CD14-positive monocyte (primary cell): ENCODE measurements at regions not wholly inside any gene's neighbourhood (a gene's known extent, or its start where the extent isn't known, plus 50 kb on each side); places are given as distances from the start of the nearest gene placed in this dataset.

Experiments used
- DNase-seq, 3 donors: peaks; one replicate each; pipeline ENCODE4 v3.0.0-alpha.2; 2011 to 2022
- H2AFZ ChIP-seq: 2 replicates; pipeline ENCODE4 v1.6.0; 2012; ENCODE audit warnings: mild to moderate bottlenecking, low read depth, low read length, inconsistent platforms; ENCODE audit not compliant: insufficient read depth, poor library complexity, severe bottlenecking
- H3K27ac ChIP-seq, 2 donors: 1 replicate in 1 of 2; 2 replicates in 1 of 2; pipeline ENCODE4 v1.5.1; 2012 to 2013; ENCODE audit warnings: low read length in 2 of 2, control low read depth in 1 of 2, inconsistent platforms in 1 of 2, low read depth in 1 of 2, mild to moderate bottlenecking in 1 of 2
- H3K27me3 ChIP-seq, 2 donors: one replicate each; pipeline versions ENCODE4 v1.6.0 to v1.6.1; 2011 to 2013; ENCODE audit warnings: low read length in 2 of 2; ENCODE audit not compliant: control insufficient read depth in 2 of 2, insufficient read depth in 2 of 2
- H3K36me3 ChIP-seq, 2 donors: replicated peaks in 1 of 2; 1 replicate in 1 of 2; 2 replicates in 1 of 2; pipeline versions ENCODE4 v1.5.1 to v1.6.1; 2012 to 2013; ENCODE audit warnings: low read length in 2 of 2, control low read depth in 1 of 2, inconsistent platforms in 1 of 2, mild to moderate bottlenecking in 1 of 2; ENCODE audit not compliant: insufficient read depth in 2 of 2, control insufficient read depth in 1 of 2
- H3K4me1 ChIP-seq, 2 donors: 1 replicate in 1 of 2; 2 replicates in 1 of 2; pipeline versions ENCODE4 v1.5.1 to v1.6.1; 2012 to 2013; ENCODE audit warnings: low read length in 2 of 2, control low read depth in 1 of 2, inconsistent platforms in 1 of 2, mild to moderate bottlenecking in 1 of 2, moderate library complexity in 1 of 2; ENCODE audit not compliant: insufficient read depth in 2 of 2, control insufficient read depth in 1 of 2
- H3K4me2 ChIP-seq: replicated peaks from 2 replicates; pipeline ENCODE3; 2012; ENCODE audit warnings: low read length, moderate library complexity, mild to moderate bottlenecking; ENCODE audit not compliant: poor library complexity, severe bottlenecking; ENCODE audit errors: extremely low read depth
- H3K4me3 ChIP-seq, 3 experiments: fragments of 200-600 bp in 1 of 3; sonication (generic) in 1 of 3; replicated peaks in 1 of 3; 1 replicate in 2 of 3; 2 replicates in 1 of 3; pipeline ENCODE4 v1.5.1; 2011 to 2013; ENCODE audit warnings: low read length in 3 of 3, mild to moderate bottlenecking in 3 of 3, control low read depth in 2 of 3, low read depth in 2 of 3, inconsistent platforms in 1 of 3, moderate library complexity in 1 of 3
- H3K79me2 ChIP-seq: 2 replicates; pipeline ENCODE4 v1.6.0; 2012; ENCODE audit warnings: mild to moderate bottlenecking, control low read depth, inconsistent platforms, low read length, moderate library complexity; ENCODE audit not compliant: insufficient read depth
- H3K9ac ChIP-seq: 2 replicates; pipeline ENCODE4 v1.6.0; 2017; ENCODE audit warnings: low read length, mild to moderate bottlenecking; ENCODE audit not compliant: insufficient read depth, poor library complexity, severe bottlenecking
- H3K9me3 ChIP-seq, 2 donors: replicated peaks in 1 of 2; 1 replicate in 1 of 2; 2 replicates in 1 of 2; pipeline versions ENCODE4 v1.5.1 to v1.6.1; 2012 to 2013; ENCODE audit warnings: low read length in 2 of 2, control low read depth in 1 of 2; ENCODE audit not compliant: control insufficient read depth in 1 of 2, insufficient read depth in 1 of 2
- H4K20me1 ChIP-seq: 2 replicates; pipeline ENCODE4 v1.6.0; 2012; ENCODE audit warnings: mild to moderate bottlenecking, low read length, control low read depth, moderate library complexity; ENCODE audit not compliant: insufficient read depth
- H3K27ac Mint-ChIP-seq, 7 donors: one replicate each; pipeline ENCODE4 v1.8.0; 2020; ENCODE audit warnings: mild to moderate bottlenecking in 7 of 7, mixed read lengths in 7 of 7, moderate library complexity in 6 of 7, inconsistent platforms in 2 of 7
- H3K27me3 Mint-ChIP-seq, 3 donors: one replicate each; pipeline ENCODE4 v1.8.0; 2021 to 2022; ENCODE audit warnings: low read depth in 3 of 3, mild to moderate bottlenecking in 3 of 3, mixed read lengths in 3 of 3, moderate library complexity in 3 of 3, inconsistent platforms in 1 of 3
- H3K36me3 Mint-ChIP-seq, 2 donors: one replicate each; pipeline ENCODE4 v1.8.0; 2020; ENCODE audit warnings: mixed read lengths in 2 of 2, inconsistent platforms in 1 of 2, mild to moderate bottlenecking in 1 of 2
- H3K4me1 Mint-ChIP-seq: one replicate; pipeline ENCODE4 v1.8.0; 2020; ENCODE audit warnings: mild to moderate bottlenecking, mixed read lengths
- H3K4me3 Mint-ChIP-seq, 2 donors: one replicate each; pipeline ENCODE4 v1.8.0; 2020; ENCODE audit warnings: mild to moderate bottlenecking in 2 of 2, mixed read lengths in 2 of 2, moderate library complexity in 1 of 2
- H3K9me3 Mint-ChIP-seq, 7 donors: one replicate each; pipeline ENCODE4 v1.8.0; 2020 to 2022; ENCODE audit warnings: mixed read lengths in 7 of 7, mild to moderate bottlenecking in 6 of 7, moderate library complexity in 6 of 7, inconsistent platforms in 2 of 7
- CTCF ChIP-seq: fragments of 200-600 bp; IDR thresholded peaks from one replicate; pipeline ENCODE4 v1.8.0; 2022; ENCODE audit warnings: antibody characterized with exemption, mild to moderate bottlenecking
- whole genome bisulfite sequencing: methylation state at CpG from one replicate; pipeline ENCODE4 v1.1.5; 2013; ENCODE audit warnings: missing lambda C conversion rate; ENCODE audit not compliant: insufficient coverage; 5-methylcytosine and 5-hydroxymethylcytosine counted together
- intact Hi-C, 2 donors: fragments of 100-400 bp; cut with micrococcal nuclease; formaldehyde crosslinking; loops; one replicate each; pipeline versions ENCODE4 v1.15.0 to v1.15.1; 2023

- intact Hi-C loops, result no loop called here
- no peaks in the 10 kb centered on the region for H3K4me1 Mint-ChIP-seq
- Histone ChIP-seq H3K27me3 (no peaks in the 10 kb centered on the region), H3K36me3 (no peaks in the 10 kb centered on the region), H3K4me1 (no peaks in the 10 kb centered on the region), H3K4me2 (no peak overlapping the region), H4K20me1 (no peaks in the 10 kb centered on the region), H2AFZ (no peak overlapping the region), H3K9me3 (peaks cover 0 to 3% of the 10 kb centered on the region in 2 donors), H3K79me2 (no peaks in the 10 kb centered on the region), H3K9ac (no peak overlapping the region), H3K4me3 (no peak overlapping the region), H3K27ac (no peak overlapping the region)
- no peak for DNase-seq
- no peak overlapping the region for H3K4me3 Mint-ChIP-seq
- H3K27ac Mint-ChIP-seq, result no peak overlapping the region
- no peak for TF ChIP-seq CTCF
- WGBS, result 100% methylated on average over 2 of the region's 3 CpGs
- H3K27me3 Mint-ChIP-seq, result peaks cover 0 to 2% (median 0%) of the 10 kb centered on the region in 3 donors
- H3K9me3 Mint-ChIP-seq, result peaks cover 0 to 15% (median 6%) of the 10 kb centered on the region in 7 donors
- no peaks in the 10 kb centered on the region for H3K36me3 Mint-ChIP-seq
Observed at GRCh38 chr2:53505826-53506225, 261.8 kb upstream of the CHAC2 start.

GRCh38 chr2:53504507-53504906 lies 263.1 kb upstream of the CHAC2 start:
- H4K20me1 ChIP-seq, result no peaks in the 10 kb centered on the region
- H3K79me2 ChIP-seq, result no peaks in the 10 kb centered on the region
- Mint-ChIP-seq H3K4me1 (no peaks in the 10 kb centered on the region), H3K4me3 (no peak overlapping the region), H3K27ac (no peak overlapping the region), H3K36me3 (no peaks in the 10 kb centered on the region), H3K9me3 (peaks cover 0 to 13% (median 8%) of the 10 kb centered on the region in 7 donors), H3K27me3 (peaks cover 0 to 2% (median 0%) of the 10 kb centered on the region in 3 donors)
- no peaks in the 10 kb centered on the region for H3K27me3 ChIP-seq
- H3K4me3 ChIP-seq, result no peak overlapping the region
- intact Hi-C loops, result no loop called here
- H3K9me3 ChIP-seq, result peaks cover 0 to 2% of the 10 kb centered on the region in 2 donors
- H3K36me3 ChIP-seq, result no peaks in the 10 kb centered on the region
- H3K9ac ChIP-seq, result no peak overlapping the region
- no peak for TF ChIP-seq CTCF
- no peak for DNase-seq
- no peak overlapping the region for H3K27ac ChIP-seq
- H3K4me1 ChIP-seq, result no peaks in the 10 kb centered on the region
- H3K4me2 ChIP-seq, result no peak overlapping the region
- 54% methylated on average over 2 of the region's 3 CpGs for WGBS
- no peak overlapping the region for H2AFZ ChIP-seq
